ENCODE measurements at regions not wholly inside any gene's neighbourhood (a gene's known extent, or its start where the extent isn't known, plus 50 kb on each side); places are given as distances from the start of the nearest gene placed in this dataset.

DNA sequence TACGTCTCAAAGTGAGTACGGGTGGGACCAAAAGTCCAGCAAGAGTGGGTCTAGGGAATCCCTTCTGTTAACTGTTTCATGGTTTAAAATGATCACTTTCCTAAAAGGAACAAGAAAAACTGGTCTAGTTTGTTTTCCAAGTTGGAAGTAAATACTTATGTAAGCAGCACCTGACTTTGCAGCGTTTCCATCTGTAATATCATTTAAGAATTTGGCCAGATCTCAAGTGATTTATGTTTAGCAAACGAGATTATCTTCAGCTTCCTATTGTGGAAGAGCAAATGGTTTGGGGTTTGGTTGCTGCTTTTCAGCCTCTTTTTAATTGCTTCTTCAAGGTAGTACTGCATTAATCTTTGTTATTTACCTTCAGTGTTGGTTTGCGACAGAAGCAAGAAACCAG lies 50.4 kb downstream of the FHIP1A start:
- TF ChIP-seq, protein P1, sequence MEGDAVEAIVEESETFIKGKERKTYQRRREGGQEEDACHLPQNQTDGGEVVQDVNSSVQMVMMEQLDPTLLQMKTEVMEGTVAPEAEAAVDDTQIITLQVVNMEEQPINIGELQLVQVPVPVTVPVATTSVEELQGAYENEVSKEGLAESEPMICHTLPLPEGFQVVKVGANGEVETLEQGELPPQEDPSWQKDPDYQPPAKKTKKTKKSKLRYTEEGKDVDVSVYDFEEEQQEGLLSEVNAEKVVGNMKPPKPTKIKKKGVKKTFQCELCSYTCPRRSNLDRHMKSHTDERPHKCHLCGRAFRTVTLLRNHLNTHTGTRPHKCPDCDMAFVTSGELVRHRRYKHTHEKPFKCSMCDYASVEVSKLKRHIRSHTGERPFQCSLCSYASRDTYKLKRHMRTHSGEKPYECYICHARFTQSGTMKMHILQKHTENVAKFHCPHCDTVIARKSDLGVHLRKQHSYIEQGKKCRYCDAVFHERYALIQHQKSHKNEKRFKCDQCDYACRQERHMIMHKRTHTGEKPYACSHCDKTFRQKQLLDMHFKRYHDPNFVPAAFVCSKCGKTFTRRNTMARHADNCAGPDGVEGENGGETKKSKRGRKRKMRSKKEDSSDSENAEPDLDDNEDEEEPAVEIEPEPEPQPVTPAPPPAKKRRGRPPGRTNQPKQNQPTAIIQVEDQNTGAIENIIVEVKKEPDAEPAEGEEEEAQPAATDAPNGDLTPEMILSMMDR (IDR thresholded peaks at IDR 0.05; ENCODE audit: control extremely low read depth, extremely low read depth, low read depth, missing control alignments) = no peak
- DNase-seq (ENCODE audit: extremely low spot score) = no peak
- ChIA-PET POLR2A (no interaction called here), CTCF (interaction anchor here (1.4 kb wide), 1 partner anchor 15 kb away, joined by 4 read pairs; no protein-coding TSS in a partner anchor)

DNA sequence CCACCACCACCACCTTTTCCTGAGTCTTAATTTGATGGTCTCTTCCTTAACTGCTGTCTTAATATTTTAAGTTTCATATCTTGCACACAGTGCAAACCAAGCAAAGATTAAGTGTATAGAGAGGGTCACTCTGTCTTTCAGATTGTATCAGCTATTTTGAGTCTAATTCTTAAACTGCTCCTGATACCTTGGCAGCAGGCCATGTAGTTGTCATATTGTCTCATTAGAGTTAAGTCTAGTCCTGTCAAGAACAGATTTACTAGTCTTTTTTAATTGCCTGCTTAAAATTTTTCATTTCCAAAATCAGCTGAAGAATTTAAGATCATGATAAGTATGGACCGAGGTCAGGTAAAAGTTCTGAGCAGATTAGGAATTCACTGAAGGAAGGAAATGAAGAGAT lies 51.5 kb downstream of the FHIP1A start:
- no peak for DNase-seq (ENCODE audit: extremely low spot score)
- TF ChIP-seq, protein P1 (IDR thresholded peaks at IDR 0.05; ENCODE audit: control extremely low read depth, extremely low read depth, low read depth, missing control alignments) = no peak
- ChIA-PET POLR2A (no interaction called here), CTCF (interaction anchor here (0.6 to 1.4 kb wide), 2 partner anchors 16 to 18 kb away, joined by 3 to 4 read pairs; no protein-coding TSS in a partner anchor)

DNA sequence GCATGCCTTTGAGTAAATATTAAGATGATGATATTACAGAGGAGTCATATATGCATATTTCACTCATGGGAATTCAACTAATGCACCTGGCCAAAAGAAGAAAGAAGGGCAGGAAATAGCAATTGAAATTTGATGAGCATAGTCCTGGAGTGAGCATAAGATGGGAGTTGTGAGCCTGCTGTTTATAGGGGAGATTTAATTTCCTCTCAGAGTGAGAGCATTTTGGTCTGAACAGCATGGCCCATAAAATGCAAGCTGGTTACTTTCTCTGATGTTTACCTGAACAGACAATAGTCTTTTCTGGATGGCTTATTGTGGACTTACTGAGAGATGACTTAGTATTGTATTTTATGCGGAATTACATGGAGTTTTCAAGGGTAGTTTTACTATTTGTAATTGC lies 53.6 kb downstream of the FHIP1A start:
- ChIA-PET CTCF (no interaction called here), POLR2A (no interaction called here)
- TF ChIP-seq, protein P1 (IDR thresholded peaks at IDR 0.05; ENCODE audit: control extremely low read depth, extremely low read depth, low read depth, missing control alignments) = no peak
- no peak for DNase-seq (ENCODE audit: extremely low spot score)

DNA sequence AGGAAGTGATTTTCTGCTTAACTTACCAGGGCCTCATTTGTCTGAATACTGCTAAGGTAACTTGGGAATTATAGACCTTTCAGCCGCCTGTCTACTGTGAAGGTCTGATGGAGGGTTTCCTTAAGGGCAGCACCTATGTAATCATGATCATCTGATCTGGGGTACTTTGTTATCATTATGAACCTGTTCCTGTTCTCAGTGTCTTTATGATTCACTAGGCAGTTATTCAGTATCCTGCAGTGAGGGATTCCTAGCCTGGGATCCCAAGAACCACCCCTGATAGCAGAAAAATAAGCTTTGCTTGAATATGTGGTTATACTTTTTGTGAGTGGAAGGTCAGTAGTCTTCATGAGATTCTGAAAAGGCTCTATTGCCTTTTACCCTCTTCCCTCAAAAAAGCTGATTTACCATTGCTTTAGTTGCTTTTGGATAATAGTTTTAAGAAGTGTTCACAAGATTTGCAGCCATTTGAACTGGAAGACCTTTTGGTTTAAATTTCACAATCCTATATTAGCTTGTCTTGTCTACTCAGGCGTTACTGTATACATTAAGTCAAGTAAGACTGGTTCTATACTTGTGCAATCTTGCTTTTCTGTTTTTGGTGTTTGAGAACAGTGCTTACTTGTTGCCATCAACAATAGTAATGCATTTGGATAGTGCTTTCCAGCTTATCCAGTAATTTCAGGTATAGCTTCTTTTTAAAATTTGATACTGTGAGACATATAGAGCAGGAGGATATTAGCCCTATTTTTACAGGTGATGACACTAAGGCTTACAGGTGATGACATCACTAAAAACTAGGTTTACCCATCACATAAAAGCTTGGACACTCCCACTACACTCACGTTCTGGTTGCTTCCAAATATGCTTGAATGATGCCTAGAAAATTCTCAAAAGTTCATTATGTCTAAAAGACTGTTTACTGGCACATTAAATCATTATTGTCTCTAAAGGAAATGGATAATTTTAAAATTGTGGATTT lies 60.0 kb downstream of the FHIP1A start:
- POLR2A ChIA-PET = no interaction called here

DNA sequence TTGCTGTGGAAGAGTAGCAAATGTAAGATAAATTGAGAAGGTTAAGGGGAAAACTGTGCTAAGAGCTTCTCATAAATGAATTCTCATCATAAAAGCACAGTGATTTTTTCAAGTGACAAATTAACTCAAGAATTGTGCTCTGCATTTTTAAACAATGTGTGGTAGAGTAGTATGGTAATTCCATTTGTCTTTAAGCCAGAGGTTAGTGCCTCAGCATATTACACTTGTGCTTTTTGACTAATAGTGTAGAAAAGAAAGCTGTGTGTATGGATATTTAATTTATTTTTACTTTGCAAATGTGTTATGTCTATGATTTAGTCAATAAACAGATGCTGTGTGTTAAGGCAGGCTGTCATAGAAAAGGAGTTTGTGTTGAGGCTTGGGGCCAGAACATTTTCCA lies 61.0 kb downstream of the FHIP1A start:
- DNase-seq (ENCODE audit: extremely low spot score) = no peak
- TF ChIP-seq, protein P1 (IDR thresholded peaks at IDR 0.05; ENCODE audit: control extremely low read depth, extremely low read depth, low read depth, missing control alignments) = no peak
- ChIA-PET POLR2A (no interaction called here), CTCF (interaction anchor here (1.0 to 1.4 kb wide), 2 partner anchors 9 to 14 kb away, joined by 4 to 5 read pairs; no protein-coding TSS in a partner anchor)

More for the DNA sequence above, 60.0 kb downstream of the FHIP1A start:
- TF ChIP-seq, protein P1 (IDR thresholded peaks at IDR 0.05; ENCODE audit: control extremely low read depth, extremely low read depth, low read depth, missing control alignments) = no peak
- DNase-seq (ENCODE audit: extremely low spot score) = no peak
- CTCF ChIA-PET = interaction anchor here (1.0 to 1.4 kb wide), 3 partner anchors 10 to 27 kb away, joined by 3 to 5 read pairs (median 4); no protein-coding TSS in a partner anchor

DNA sequence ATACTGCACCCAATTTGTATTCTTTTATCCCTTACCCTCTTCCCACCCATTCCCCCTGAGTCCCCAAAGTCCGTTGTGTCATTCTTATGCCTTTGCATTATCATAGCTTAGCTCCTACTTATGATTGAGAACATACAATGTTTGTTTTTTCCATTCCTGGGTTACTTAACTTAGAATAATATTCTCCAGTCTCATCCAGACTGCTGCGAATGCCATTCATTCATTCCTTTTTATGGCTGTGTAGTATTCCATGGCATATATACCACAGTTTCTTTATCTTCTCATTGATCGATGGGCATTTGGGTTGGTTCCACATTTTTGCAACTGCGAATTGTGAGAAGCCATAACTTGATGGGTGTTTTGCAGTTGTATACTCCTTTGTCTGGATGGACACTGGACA lies 62.8 kb downstream of the FHIP1A start:
- POLR2A ChIA-PET = no interaction called here

More for the DNA sequence above, 62.8 kb downstream of the FHIP1A start:
- TF ChIP-seq, protein P1 (IDR thresholded peaks at IDR 0.05; ENCODE audit: control extremely low read depth, extremely low read depth, low read depth, missing control alignments) = no peak
- CTCF ChIA-PET = no interaction called here
- DNase-seq (ENCODE audit: extremely low spot score) = no peak
